ENCODE measurements at regions not wholly inside any gene's neighbourhood (a gene's known extent, or its start where the extent isn't known, plus 50 kb on each side); places are given as distances from the start of the nearest gene placed in this dataset.

DNA sequence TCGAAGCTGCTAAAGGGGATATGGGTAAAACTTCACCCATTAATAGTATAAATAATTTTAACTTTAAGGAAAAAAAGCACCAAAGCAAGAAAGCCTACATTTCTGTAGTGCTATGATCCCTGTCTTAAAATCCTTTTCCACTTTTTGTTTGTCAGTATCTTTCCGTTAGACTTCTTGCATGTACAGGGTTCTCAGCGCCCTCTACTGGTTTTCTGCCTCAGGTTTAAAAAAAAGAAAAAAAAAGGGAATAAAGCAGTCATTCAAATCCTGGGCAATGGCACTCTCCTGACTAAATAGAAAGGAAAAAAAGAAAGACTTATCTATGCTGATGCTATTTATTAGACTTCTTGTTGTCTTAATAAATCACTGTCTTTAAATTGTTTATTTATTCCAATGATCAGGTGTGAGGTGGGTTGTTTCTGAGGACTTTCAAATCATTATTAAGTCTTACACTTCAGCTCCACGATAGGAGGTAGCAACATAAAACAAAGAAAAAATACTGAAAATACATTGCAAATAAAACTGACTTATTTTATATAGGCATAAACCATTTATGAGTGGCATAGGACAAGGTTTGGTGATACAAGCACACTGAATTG is 475.4 kb upstream of the NR5A2 start:
- DNase-seq (ENCODE audit: low read depth) = peak; percentile 82
- H3K4me3 ChIP-seq (replicated peaks; ENCODE audit: low read depth, low read length) = no peak overlapping the region
- TF ChIP-seq, protein P1, sequence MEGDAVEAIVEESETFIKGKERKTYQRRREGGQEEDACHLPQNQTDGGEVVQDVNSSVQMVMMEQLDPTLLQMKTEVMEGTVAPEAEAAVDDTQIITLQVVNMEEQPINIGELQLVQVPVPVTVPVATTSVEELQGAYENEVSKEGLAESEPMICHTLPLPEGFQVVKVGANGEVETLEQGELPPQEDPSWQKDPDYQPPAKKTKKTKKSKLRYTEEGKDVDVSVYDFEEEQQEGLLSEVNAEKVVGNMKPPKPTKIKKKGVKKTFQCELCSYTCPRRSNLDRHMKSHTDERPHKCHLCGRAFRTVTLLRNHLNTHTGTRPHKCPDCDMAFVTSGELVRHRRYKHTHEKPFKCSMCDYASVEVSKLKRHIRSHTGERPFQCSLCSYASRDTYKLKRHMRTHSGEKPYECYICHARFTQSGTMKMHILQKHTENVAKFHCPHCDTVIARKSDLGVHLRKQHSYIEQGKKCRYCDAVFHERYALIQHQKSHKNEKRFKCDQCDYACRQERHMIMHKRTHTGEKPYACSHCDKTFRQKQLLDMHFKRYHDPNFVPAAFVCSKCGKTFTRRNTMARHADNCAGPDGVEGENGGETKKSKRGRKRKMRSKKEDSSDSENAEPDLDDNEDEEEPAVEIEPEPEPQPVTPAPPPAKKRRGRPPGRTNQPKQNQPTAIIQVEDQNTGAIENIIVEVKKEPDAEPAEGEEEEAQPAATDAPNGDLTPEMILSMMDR (IDR thresholded peaks at IDR 0.05; ENCODE audit: low read length, missing control alignments) = peak; percentile 81

DNA sequence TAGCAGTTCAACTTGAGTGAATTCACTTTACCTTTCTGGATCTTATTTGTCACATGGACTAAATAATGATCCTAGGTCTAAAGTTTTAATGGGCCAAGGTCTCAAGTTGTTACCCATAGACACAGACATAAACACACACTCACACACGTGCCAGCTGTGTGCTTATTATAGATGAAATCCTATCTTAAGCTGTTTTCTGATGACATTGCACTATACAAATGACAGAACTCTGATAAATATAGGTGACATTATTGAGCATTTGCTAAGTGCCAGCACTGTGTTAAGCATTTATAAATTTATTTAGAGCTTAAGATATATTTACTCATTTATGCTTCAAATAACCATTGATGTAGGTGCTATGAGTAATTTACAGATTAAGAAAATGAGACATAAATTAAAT is 474.4 kb upstream of the NR5A2 start:
- no peak for DNase-seq (ENCODE audit: low read depth)
- no peak overlapping the region for H3K4me3 ChIP-seq (replicated peaks; ENCODE audit: low read depth, low read length)
- TF ChIP-seq, protein P1 (IDR thresholded peaks at IDR 0.05; ENCODE audit: low read length, missing control alignments) = no peak

DNA sequence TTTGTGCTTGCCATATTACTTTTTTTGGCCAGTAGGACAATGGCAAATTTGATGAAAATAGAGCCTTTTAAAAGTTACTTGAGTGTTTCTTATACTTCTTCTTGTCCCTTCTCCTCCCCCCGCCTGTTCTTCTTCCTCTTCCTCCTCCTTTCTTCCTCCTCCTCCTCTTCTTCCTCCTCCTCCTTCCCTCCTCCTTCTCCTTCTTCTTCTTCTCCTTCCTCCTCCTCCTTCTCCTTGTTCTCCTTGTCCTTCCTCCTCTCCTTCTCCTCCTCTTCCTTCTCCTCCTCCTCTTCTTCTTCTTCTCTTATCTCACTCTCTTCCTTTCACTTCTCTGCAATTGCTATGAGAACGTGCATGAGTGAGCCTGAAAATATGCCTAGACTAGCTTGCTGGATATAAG is 466.2 kb upstream of the NR5A2 start:
- TF ChIP-seq, protein P1 (IDR thresholded peaks at IDR 0.05; ENCODE audit: low read length, missing control alignments) = no peak
- no peak for DNase-seq (ENCODE audit: low read depth)
- no peak overlapping the region for H3K4me3 ChIP-seq (replicated peaks; ENCODE audit: low read depth, low read length)

DNA sequence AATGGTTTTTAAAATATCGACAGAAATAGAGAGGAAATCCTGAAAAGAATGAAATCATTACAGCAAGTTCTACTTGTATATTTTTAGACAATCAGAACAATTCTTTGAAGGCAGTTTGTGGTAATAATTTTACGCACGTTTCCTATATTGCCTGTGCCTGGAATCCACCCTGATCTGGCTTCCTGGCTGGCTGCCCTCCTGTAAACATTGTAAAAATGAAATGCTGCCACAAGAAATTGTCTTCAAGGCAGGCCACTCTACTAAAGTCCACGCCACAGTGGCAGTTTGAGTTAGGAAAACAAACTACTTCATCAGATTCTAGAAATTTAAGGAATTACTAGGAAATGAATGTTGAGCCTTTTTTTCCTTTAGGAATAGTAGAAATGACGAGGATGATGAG is 454.5 kb upstream of the NR5A2 start:
- no peak for DNase-seq (ENCODE audit: low read depth)
- TF ChIP-seq, protein P1 (IDR thresholded peaks at IDR 0.05; ENCODE audit: low read length, missing control alignments) = no peak
- no peak overlapping the region for H3K4me3 ChIP-seq (replicated peaks; ENCODE audit: low read depth, low read length)

DNA sequence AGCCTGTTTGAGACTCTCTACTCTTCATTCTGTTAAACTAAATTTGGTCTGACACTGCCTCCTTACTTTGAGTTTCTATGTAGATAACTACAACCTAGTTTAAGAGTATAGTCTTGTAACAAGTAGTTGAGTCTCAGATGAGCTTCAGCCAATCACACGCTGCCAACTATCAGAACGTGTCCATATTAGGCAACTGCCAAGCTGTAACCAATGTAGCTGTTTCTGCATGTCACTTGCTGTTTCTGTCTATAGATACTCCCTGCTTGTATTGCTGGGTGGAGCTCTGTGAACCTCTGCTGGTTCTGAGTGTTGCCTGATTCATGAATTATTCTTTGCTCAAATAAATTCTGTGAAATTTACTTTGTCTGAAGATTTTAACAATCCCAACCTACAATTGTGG is 452.6 kb upstream of the NR5A2 start:
- TF ChIP-seq, protein P1 (IDR thresholded peaks at IDR 0.05; ENCODE audit: low read length, missing control alignments) = no peak
- H3K4me3 ChIP-seq (replicated peaks; ENCODE audit: low read depth, low read length) = no peak overlapping the region
- DNase-seq (ENCODE audit: low read depth) = peak; percentile 2

DNA sequence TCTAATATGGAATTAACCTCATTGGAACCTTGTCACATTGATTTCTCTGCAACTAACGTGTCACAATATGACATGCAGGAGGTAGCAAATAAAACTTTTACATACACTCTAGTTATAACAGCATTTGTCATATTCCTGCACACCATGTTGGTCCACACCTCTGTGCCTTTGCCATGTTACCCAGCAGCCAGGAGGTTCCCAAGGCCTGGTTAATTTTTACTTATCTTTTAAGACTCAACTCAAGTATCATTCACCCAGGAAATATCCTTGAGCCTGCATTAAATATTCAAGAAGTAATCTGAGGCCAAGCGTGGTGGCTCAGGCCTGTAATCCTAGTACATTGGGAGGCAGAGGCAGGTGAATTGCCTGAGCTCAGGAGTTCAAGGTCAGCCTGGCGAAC is 447.2 kb upstream of the NR5A2 start:
- TF ChIP-seq, protein P1 (IDR thresholded peaks at IDR 0.05; ENCODE audit: low read length, missing control alignments) = no peak
- no peak overlapping the region for H3K4me3 ChIP-seq (replicated peaks; ENCODE audit: low read depth, low read length)
- DNase-seq (ENCODE audit: low read depth) = no peak

DNA sequence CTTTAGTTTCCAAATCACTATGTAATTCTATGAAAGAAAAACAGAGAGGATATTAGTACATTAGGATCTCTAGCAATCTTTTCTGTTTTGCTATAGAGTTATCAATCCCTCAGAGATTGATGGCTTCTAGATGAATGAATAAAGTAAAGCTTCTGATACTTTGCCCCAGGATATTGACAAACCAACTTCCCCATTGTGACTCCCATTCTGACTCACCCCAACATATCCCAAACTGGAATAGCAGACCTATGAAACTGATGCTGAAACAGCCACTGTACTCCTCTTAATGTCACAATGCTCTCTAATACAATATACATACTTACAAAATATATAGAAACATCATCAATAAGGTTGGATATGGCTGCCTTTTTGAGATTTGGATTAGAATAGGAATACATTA is 442.1 kb upstream of the NR5A2 start:
- H3K4me3 ChIP-seq (replicated peaks; ENCODE audit: low read depth, low read length) = no peak overlapping the region
- no peak for DNase-seq (ENCODE audit: low read depth)
- TF ChIP-seq, protein P1 (IDR thresholded peaks at IDR 0.05; ENCODE audit: low read length, missing control alignments) = no peak
